HG03558 (cell line): ENCODE measurements at regions not wholly inside any gene's neighbourhood (a gene's known extent, or its start where the extent isn't known, plus 50 kb on each side); places are given as distances from the start of the nearest gene placed in this dataset.
A peak's percentile ranks its signal among the peaks of the same experiment; 100 is the strongest.

ENCODE experiments used
- ATAC-seq: cut with Tn5 transposase; IDR thresholded peaks from one replicate; pipeline ENCODE4 v1.9.1; 2021; ENCODE audit warnings: moderate number of reproducible peaks; ENCODE audit not compliant: unreplicated experiment; ENCODE audit errors: extremely low read depth

- no peak for ATAC-seq
These were observed 218.7 kb upstream of the NDST4 start for GRCh38 chr4:115332078-115332477.

- ATAC-seq = no peak
These were observed 217.8 kb upstream of the NDST4 start for GRCh38 chr4:115331241-115331640.

GRCh38 chr4:115325836-115326235 lies 212.4 kb upstream of the NDST4 start:
- no peak for ATAC-seq

GRCh38 chr4:115323106-115323707 lies 209.8 kb upstream of the NDST4 start:
- ATAC-seq = no peak

- no peak for ATAC-seq
These were observed 201.8 kb upstream of the NDST4 start for GRCh38 chr4:115315182-115315581.

GRCh38 chr4:115310641-115311040 lies 197.2 kb upstream of the NDST4 start:
- ATAC-seq = no peak

- no peak for ATAC-seq
These were observed 181.3 kb upstream of the NDST4 start for GRCh38 chr4:115294717-115295116.

- ATAC-seq = no peak
These were observed 179.7 kb upstream of the NDST4 start for GRCh38 chr4:115293093-115293462.

- ATAC-seq = peak; percentile 59
These were observed 179.1 kb upstream of the NDST4 start for GRCh38 chr4:115292320-115293092.

- ATAC-seq = no peak
These were observed 174.0 kb upstream of the NDST4 start for GRCh38 chr4:115287426-115287825.

- ATAC-seq = no peak
These were observed 165.9 kb upstream of the NDST4 start for GRCh38 chr4:115279330-115279729.

GRCh38 chr4:115278830-115279229 lies 165.4 kb upstream of the NDST4 start:
- ATAC-seq = no peak

GRCh38 chr4:115275615-115276014 lies 162.2 kb upstream of the NDST4 start:
- no peak for ATAC-seq

GRCh38 chr4:115274545-115274944 lies 161.1 kb upstream of the NDST4 start:
- peak; percentile 57 for ATAC-seq

- no peak for ATAC-seq
These were observed 159.2 kb upstream of the NDST4 start for GRCh38 chr4:115272594-115272993.

GRCh38 chr4:115272185-115272584 lies 158.8 kb upstream of the NDST4 start:
- no peak for ATAC-seq

- ATAC-seq = no peak
These were observed 146.8 kb upstream of the NDST4 start for GRCh38 chr4:115260195-115260594.

GRCh38 chr4:115259642-115260041 lies 146.2 kb upstream of the NDST4 start:
- ATAC-seq = no peak

- no peak for ATAC-seq
These were observed 136.4 kb upstream of the NDST4 start for GRCh38 chr4:115249808-115250207.

GRCh38 chr4:115234405-115235093 lies 121.1 kb upstream of the NDST4 start:
- no peak for ATAC-seq

- ATAC-seq = no peak
These were observed 120.2 kb upstream of the NDST4 start for GRCh38 chr4:115233600-115233999.
